ENCODE measurements at regions not wholly inside any gene's neighbourhood (a gene's known extent, or its start where the extent isn't known, plus 50 kb on each side); places are given as distances from the start of the nearest gene placed in this dataset.

DNA sequence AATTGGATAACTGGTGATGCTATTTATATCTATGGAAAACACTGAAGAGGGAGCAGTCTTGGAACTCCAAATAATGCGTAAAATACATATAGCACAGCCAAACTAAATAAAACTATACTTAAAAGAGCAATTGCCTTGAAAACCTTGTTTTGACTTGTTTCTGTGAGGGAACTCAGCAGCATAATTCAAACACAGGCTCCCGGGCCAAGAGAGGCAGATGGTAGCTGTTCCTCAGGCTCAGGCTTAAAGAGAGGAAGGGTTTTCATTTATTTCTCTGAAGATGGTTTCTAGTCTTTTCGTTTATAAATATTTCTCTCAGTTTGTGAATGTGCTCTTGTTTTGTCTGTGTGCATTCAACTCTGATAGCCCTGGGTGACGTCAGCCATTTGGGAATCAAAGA, 82.4 kb downstream of the FANCF start:
- TF ChIP-seq, protein P1, sequence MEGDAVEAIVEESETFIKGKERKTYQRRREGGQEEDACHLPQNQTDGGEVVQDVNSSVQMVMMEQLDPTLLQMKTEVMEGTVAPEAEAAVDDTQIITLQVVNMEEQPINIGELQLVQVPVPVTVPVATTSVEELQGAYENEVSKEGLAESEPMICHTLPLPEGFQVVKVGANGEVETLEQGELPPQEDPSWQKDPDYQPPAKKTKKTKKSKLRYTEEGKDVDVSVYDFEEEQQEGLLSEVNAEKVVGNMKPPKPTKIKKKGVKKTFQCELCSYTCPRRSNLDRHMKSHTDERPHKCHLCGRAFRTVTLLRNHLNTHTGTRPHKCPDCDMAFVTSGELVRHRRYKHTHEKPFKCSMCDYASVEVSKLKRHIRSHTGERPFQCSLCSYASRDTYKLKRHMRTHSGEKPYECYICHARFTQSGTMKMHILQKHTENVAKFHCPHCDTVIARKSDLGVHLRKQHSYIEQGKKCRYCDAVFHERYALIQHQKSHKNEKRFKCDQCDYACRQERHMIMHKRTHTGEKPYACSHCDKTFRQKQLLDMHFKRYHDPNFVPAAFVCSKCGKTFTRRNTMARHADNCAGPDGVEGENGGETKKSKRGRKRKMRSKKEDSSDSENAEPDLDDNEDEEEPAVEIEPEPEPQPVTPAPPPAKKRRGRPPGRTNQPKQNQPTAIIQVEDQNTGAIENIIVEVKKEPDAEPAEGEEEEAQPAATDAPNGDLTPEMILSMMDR (IDR thresholded peaks at IDR 0.05) = no peak
- no peak for TF ChIP-seq POLR2AphosphoS5 (IDR thresholded peaks at IDR 0.05; ENCODE audit: low read depth, low read length)
- TF ChIP-seq, protein P2, sequence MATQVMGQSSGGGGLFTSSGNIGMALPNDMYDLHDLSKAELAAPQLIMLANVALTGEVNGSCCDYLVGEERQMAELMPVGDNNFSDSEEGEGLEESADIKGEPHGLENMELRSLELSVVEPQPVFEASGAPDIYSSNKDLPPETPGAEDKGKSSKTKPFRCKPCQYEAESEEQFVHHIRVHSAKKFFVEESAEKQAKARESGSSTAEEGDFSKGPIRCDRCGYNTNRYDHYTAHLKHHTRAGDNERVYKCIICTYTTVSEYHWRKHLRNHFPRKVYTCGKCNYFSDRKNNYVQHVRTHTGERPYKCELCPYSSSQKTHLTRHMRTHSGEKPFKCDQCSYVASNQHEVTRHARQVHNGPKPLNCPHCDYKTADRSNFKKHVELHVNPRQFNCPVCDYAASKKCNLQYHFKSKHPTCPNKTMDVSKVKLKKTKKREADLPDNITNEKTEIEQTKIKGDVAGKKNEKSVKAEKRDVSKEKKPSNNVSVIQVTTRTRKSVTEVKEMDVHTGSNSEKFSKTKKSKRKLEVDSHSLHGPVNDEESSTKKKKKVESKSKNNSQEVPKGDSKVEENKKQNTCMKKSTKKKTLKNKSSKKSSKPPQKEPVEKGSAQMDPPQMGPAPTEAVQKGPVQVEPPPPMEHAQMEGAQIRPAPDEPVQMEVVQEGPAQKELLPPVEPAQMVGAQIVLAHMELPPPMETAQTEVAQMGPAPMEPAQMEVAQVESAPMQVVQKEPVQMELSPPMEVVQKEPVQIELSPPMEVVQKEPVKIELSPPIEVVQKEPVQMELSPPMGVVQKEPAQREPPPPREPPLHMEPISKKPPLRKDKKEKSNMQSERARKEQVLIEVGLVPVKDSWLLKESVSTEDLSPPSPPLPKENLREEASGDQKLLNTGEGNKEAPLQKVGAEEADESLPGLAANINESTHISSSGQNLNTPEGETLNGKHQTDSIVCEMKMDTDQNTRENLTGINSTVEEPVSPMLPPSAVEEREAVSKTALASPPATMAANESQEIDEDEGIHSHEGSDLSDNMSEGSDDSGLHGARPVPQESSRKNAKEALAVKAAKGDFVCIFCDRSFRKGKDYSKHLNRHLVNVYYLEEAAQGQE (IDR thresholded peaks at IDR 0.05; ENCODE audit: insufficient read depth in 1 of 2, low read depth in 2 of 2, low read length in 1 of 2) = no peak
- TF ChIP-seq TCF7L2 (IDR thresholded peaks at IDR 0.05; ENCODE audit: low read depth, low read length) = no peak
